ENCODE measurements at regions not wholly inside any gene's neighbourhood (a gene's known extent, or its start where the extent isn't known, plus 50 kb on each side); places are given as distances from the start of the nearest gene placed in this dataset.

- TF ChIP-seq, protein P1, sequence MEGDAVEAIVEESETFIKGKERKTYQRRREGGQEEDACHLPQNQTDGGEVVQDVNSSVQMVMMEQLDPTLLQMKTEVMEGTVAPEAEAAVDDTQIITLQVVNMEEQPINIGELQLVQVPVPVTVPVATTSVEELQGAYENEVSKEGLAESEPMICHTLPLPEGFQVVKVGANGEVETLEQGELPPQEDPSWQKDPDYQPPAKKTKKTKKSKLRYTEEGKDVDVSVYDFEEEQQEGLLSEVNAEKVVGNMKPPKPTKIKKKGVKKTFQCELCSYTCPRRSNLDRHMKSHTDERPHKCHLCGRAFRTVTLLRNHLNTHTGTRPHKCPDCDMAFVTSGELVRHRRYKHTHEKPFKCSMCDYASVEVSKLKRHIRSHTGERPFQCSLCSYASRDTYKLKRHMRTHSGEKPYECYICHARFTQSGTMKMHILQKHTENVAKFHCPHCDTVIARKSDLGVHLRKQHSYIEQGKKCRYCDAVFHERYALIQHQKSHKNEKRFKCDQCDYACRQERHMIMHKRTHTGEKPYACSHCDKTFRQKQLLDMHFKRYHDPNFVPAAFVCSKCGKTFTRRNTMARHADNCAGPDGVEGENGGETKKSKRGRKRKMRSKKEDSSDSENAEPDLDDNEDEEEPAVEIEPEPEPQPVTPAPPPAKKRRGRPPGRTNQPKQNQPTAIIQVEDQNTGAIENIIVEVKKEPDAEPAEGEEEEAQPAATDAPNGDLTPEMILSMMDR (IDR thresholded peaks at IDR 0.05; ENCODE audit: extremely low read depth in 1 of 2, insufficient read depth in 1 of 2, low read depth in 1 of 2, low read length in 2 of 2), result no peak
- no peak for TF ChIP-seq POLR2AphosphoS5 (IDR thresholded peaks at IDR 0.05; ENCODE audit: insufficient read depth, low read depth, low read length)
- no peak for TF ChIP-seq MYC (IDR thresholded peaks at IDR 0.05; ENCODE audit: low read depth, low read length)
- no peak for TF ChIP-seq POLR2A (IDR thresholded peaks at IDR 0.05; ENCODE audit: low read depth, low read length)
- TF ChIP-seq JUN (IDR thresholded peaks at IDR 0.05; ENCODE audit: borderline replicate concordance, insufficient read depth, insufficient read length, low read depth), result no peak
- TF ChIP-seq, protein P2, sequence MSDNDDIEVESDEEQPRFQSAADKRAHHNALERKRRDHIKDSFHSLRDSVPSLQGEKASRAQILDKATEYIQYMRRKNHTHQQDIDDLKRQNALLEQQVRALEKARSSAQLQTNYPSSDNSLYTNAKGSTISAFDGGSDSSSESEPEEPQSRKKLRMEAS (IDR thresholded peaks at IDR 0.05; ENCODE audit: insufficient read depth, insufficient read length), result no peak
- TF ChIP-seq EZH2 (IDR thresholded peaks at IDR 0.05; ENCODE audit: borderline replicate concordance, low read depth, low read length, severe bottlenecking), result no peak
- TF ChIP-seq GATA2 (IDR thresholded peaks at IDR 0.05; ENCODE audit: insufficient read depth, insufficient read length, low read depth, low read length), result no peak
Measured at GRCh38 chr3:190722181-190722905, 140.2 kb downstream of the GMNC start.
